Stomach (tissue), 4 donors: ENCODE measurements at regions not wholly inside any gene's neighbourhood (a gene's known extent, or its start where the extent isn't known, plus 50 kb on each side); places are given as distances from the start of the nearest gene placed in this dataset.

Source experiments
- EP300 ChIP-seq: sonication (generic); formaldehyde crosslinking; IDR thresholded peaks from one replicate; pipeline ENCODE4 v1.6.1; 2017; ENCODE audit warnings: antibody characterized with exemption
- POLR2AphosphoS5 ChIP-seq, 3 donors: sonication (generic); formaldehyde crosslinking; IDR thresholded peaks; one replicate each; pipeline ENCODE4 v1.6.1; 2016; ENCODE audit warnings: antibody characterized with exemption in 3 of 3
- TF ChIP-seq, protein P1 (sequence below), 7 experiments: fragments of 450-650 bp in 4 of 7; fragments of 200-600 bp in 3 of 7; sonication (generic) in 3 of 7; IDR thresholded peaks; one replicate each; pipeline ENCODE4 v1.5.1; 2016 to 2019; ENCODE audit warnings: antibody characterized with exemption in 7 of 7, control low read depth in 2 of 7, mild to moderate bottlenecking in 1 of 7

DNA sequence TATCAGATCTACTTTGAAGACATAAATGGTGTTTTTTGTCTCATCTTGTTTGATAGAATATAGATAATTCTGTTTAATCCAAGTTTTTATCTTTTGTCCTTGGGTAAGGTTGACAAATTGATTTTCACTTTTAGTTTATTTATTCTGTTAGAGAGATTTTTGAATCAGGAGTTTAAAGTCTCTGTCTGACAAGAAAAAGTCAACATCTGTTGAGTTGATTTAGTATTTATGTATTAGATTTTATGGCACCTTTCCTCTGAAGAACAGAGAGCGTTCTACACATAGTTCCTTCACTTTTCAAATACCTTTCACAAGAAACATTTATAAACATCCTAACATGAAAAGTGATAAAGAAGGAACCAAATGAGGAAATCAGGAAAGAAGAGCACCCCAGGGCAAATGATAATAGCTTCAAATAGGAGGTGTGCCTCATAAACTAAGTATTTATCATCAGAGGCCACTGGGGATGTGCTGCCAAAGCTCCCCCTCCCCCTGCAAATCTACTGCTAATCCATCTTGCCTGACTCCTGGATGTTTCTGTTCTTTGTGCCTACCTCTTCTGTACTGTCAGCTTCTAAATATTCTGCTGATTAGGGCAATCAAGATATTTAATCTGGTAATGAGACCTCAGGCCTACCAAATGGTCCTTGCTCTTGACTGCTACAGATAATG is 457.7 kb upstream of the CHD1 start:
- no peak for TF ChIP-seq EP300
- TF ChIP-seq, protein P1, sequence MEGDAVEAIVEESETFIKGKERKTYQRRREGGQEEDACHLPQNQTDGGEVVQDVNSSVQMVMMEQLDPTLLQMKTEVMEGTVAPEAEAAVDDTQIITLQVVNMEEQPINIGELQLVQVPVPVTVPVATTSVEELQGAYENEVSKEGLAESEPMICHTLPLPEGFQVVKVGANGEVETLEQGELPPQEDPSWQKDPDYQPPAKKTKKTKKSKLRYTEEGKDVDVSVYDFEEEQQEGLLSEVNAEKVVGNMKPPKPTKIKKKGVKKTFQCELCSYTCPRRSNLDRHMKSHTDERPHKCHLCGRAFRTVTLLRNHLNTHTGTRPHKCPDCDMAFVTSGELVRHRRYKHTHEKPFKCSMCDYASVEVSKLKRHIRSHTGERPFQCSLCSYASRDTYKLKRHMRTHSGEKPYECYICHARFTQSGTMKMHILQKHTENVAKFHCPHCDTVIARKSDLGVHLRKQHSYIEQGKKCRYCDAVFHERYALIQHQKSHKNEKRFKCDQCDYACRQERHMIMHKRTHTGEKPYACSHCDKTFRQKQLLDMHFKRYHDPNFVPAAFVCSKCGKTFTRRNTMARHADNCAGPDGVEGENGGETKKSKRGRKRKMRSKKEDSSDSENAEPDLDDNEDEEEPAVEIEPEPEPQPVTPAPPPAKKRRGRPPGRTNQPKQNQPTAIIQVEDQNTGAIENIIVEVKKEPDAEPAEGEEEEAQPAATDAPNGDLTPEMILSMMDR (IDR thresholded peaks at IDR 0.05) = no peak
- no peak for TF ChIP-seq POLR2AphosphoS5 (IDR thresholded peaks at IDR 0.05)
